ENCODE measurements at regions not wholly inside any gene's neighbourhood (a gene's known extent, or its start where the extent isn't known, plus 50 kb on each side); places are given as distances from the start of the nearest gene placed in this dataset.

- H3K4me2 ChIP-seq (ENCODE audit: low read depth, low read length, poor library complexity, severe bottlenecking): no peak overlapping the region
These were observed 102.4 kb downstream of the VAPA start for GRCh38 chr18:10015941-10016819.

GRCh38 chr18:10017043-10017442 is 103.2 kb downstream of the VAPA start:
- Histone ChIP-seq H3K79me2 (ENCODE audit: low read length) (no peaks in the 10 kb centered on the region), H3K27ac (ENCODE audit: low read length) (no peak overlapping the region), H3K9me3 (ENCODE audit: low read length) (no peaks in the 10 kb centered on the region), H3K9me2 (replicated peaks; ENCODE audit: insufficient read depth, low read length) (no peaks in the 10 kb centered on the region), H4K20me1 (ENCODE audit: insufficient read depth, low read depth, low read length) (no peaks in the 10 kb centered on the region), H2AFZ (ENCODE audit: low read length) (no peak overlapping the region), H3K4me2 (ENCODE audit: low read depth, low read length, poor library complexity, severe bottlenecking) (no peak overlapping the region), H3K27me3 (ENCODE audit: low read length) (no peaks in the 10 kb centered on the region), H3K4me1 (ENCODE audit: low read length) (no peaks in the 10 kb centered on the region), H3K9ac (ENCODE audit: low read length) (no peak overlapping the region), H3K36me3 (ENCODE audit: insufficient read depth, low read length) (no peaks in the 10 kb centered on the region), H3K4me3 (ENCODE audit: low read length) (no peak overlapping the region)
- DNase-seq: no peak

More at GRCh38 chr18:10015941-10016819, 102.4 kb downstream of the VAPA start:
- Histone ChIP-seq H3K4me1 (ENCODE audit: low read length) (no peaks in the 10 kb centered on the region), H3K79me2 (ENCODE audit: low read length) (no peaks in the 10 kb centered on the region), H3K36me3 (ENCODE audit: insufficient read depth, low read length) (no peaks in the 10 kb centered on the region), H3K27ac (ENCODE audit: low read length) (no peak overlapping the region), H4K20me1 (ENCODE audit: insufficient read depth, low read depth, low read length) (no peaks in the 10 kb centered on the region), H3K9ac (ENCODE audit: low read length) (no peak overlapping the region), H3K4me3 (ENCODE audit: low read length) (no peak overlapping the region), H2AFZ (ENCODE audit: low read length) (no peak overlapping the region), H3K9me3 (ENCODE audit: low read length) (no peaks in the 10 kb centered on the region), H3K9me2 (replicated peaks; ENCODE audit: insufficient read depth, low read length) (no peaks in the 10 kb centered on the region), H3K27me3 (ENCODE audit: low read length) (no peaks in the 10 kb centered on the region)
- DNase-seq: no peak

DNA sequence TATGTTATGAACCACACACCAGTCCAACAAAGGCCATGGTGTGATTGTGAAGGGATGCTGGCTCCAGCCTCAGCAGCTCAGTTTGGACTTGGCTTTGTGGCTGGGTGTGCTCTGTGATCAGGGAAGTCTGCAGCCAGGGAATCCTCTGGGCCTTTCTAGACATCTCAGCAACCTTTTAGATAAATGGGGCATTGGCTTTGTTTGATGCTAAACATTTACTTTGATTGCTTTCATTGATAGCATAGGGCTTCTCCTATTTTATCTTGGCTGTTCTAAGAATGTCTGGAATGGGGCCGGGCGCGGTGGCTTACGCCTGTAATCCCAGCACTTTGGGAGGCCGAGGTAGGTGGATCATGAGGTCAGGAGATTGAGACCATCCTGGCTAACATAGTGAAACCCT is 104.5 kb downstream of the VAPA start:
- H3K9me3 ChIP-seq (ENCODE audit: low read length): no peaks in the 10 kb centered on the region
- no peaks in the 10 kb centered on the region for H3K4me1 ChIP-seq (ENCODE audit: low read length)
- H3K36me3 ChIP-seq (ENCODE audit: insufficient read depth, low read length): no peaks in the 10 kb centered on the region
- no peak overlapping the region for H3K27ac ChIP-seq (ENCODE audit: low read length)
- H4K20me1 ChIP-seq (ENCODE audit: insufficient read depth, low read depth, low read length): no peaks in the 10 kb centered on the region
- H3K9me2 ChIP-seq (replicated peaks; ENCODE audit: insufficient read depth, low read length): no peaks in the 10 kb centered on the region
- H3K79me2 ChIP-seq (ENCODE audit: low read length): no peaks in the 10 kb centered on the region
- H3K4me2 ChIP-seq (ENCODE audit: low read depth, low read length, poor library complexity, severe bottlenecking): no peak overlapping the region
- DNase-seq: no peak
- H2AFZ ChIP-seq (ENCODE audit: low read length): no peak overlapping the region
- no peaks in the 10 kb centered on the region for H3K27me3 ChIP-seq (ENCODE audit: low read length)
- H3K4me3 ChIP-seq (ENCODE audit: low read length): no peak overlapping the region
- no peak overlapping the region for H3K9ac ChIP-seq (ENCODE audit: low read length)

GRCh38 chr18:10020171-10020570 is 106.4 kb downstream of the VAPA start:
- no peaks in the 10 kb centered on the region for H3K9me3 ChIP-seq (ENCODE audit: low read length)
- H3K27ac ChIP-seq (ENCODE audit: low read length): no peak overlapping the region
- no peaks in the 10 kb centered on the region for H4K20me1 ChIP-seq (ENCODE audit: insufficient read depth, low read depth, low read length)
- H2AFZ ChIP-seq (ENCODE audit: low read length): no peak overlapping the region
- no peak overlapping the region for H3K4me3 ChIP-seq (ENCODE audit: low read length)
- no peak for DNase-seq
- H3K4me2 ChIP-seq (ENCODE audit: low read depth, low read length, poor library complexity, severe bottlenecking): no peak overlapping the region
- H3K79me2 ChIP-seq (ENCODE audit: low read length): no peaks in the 10 kb centered on the region
- H3K9ac ChIP-seq (ENCODE audit: low read length): no peak overlapping the region
- H3K9me2 ChIP-seq (replicated peaks; ENCODE audit: insufficient read depth, low read length): no peaks in the 10 kb centered on the region
- H3K4me1 ChIP-seq (ENCODE audit: low read length): no peaks in the 10 kb centered on the region
- no peaks in the 10 kb centered on the region for H3K27me3 ChIP-seq (ENCODE audit: low read length)
- H3K36me3 ChIP-seq (ENCODE audit: insufficient read depth, low read length): no peaks in the 10 kb centered on the region

DNA sequence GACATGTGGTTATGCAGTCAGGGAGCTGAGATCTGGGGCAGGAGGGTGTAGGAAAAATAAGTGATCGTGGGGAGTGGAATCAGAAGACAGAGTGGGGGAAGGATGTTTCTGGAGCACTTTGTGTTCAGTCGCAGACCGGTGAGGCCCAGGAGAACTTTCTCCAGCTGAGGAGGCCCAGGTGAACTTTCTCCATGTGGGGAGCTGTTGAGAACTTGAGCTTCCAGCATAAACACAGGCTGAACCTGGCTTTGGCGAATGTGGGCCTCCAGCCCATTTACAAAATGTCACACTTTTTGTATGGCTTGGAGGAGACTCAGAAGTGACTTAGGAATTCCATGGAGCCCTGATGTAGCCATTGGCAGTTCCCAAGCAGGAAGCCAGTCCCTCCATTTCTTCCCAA is 108.5 kb downstream of the VAPA start:
- DNase-seq: no peak
- Histone ChIP-seq H3K79me2 (ENCODE audit: low read length) (no peaks in the 10 kb centered on the region), H2AFZ (ENCODE audit: low read length) (no peak overlapping the region), H3K36me3 (ENCODE audit: insufficient read depth, low read length) (no peaks in the 10 kb centered on the region), H3K4me2 (ENCODE audit: low read depth, low read length, poor library complexity, severe bottlenecking) (no peak overlapping the region), H3K4me3 (ENCODE audit: low read length) (no peak overlapping the region), H3K9me2 (replicated peaks; ENCODE audit: insufficient read depth, low read length) (no peaks in the 10 kb centered on the region), H4K20me1 (ENCODE audit: insufficient read depth, low read depth, low read length) (no peaks in the 10 kb centered on the region), H3K4me1 (ENCODE audit: low read length) (no peaks in the 10 kb centered on the region), H3K27ac (ENCODE audit: low read length) (no peak overlapping the region), H3K9me3 (ENCODE audit: low read length) (no peaks in the 10 kb centered on the region), H3K9ac (ENCODE audit: low read length) (no peak overlapping the region), H3K27me3 (ENCODE audit: low read length) (no peaks in the 10 kb centered on the region)

DNA sequence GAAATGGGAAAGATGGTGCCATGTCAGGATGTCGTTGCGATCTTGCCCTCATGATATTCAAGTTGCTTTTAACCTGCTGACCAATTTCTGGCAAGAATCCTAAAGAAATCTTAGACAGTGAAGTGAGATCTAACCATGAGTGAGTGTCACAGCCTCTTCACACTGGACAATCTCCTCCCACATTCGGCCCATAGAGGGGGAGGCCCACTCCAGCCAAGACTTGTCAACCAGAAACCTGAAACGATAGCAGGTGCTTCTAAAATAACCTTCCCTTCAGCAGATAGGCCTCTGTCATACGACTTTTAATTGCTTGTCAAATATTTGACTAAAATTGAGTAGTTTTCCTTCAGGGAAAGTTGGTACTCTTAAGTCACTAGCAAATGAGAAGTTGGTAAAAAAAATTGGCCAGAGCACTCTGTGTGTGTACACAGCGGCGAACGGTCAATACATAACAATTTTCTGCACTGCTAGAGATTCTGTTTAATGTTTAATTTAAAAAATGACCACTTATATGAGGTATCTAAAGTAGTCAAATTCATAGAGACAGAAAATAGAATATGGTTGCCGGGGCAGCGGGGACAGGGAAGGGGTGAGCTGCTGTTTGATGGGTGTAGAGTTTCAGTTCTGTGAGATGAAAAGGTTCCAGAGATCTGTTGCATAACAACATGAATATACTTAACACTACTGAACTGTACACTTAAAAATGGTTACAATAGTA is 110.2 kb downstream of the VAPA start:
- no peaks in the 10 kb centered on the region for H3K27me3 ChIP-seq (ENCODE audit: low read length)
- H3K27ac ChIP-seq (ENCODE audit: low read length): no peak overlapping the region
- H3K9me2 ChIP-seq (replicated peaks; ENCODE audit: insufficient read depth, low read length): no peaks in the 10 kb centered on the region
- no peaks in the 10 kb centered on the region for H4K20me1 ChIP-seq (ENCODE audit: insufficient read depth, low read depth, low read length)
- no peak overlapping the region for H2AFZ ChIP-seq (ENCODE audit: low read length)
- no peaks in the 10 kb centered on the region for H3K36me3 ChIP-seq (ENCODE audit: insufficient read depth, low read length)
- DNase-seq: no peak
- H3K9me3 ChIP-seq (ENCODE audit: low read length): no peaks in the 10 kb centered on the region
- no peak overlapping the region for H3K9ac ChIP-seq (ENCODE audit: low read length)
- no peaks in the 10 kb centered on the region for H3K79me2 ChIP-seq (ENCODE audit: low read length)
- H3K4me2 ChIP-seq (ENCODE audit: low read depth, low read length, poor library complexity, severe bottlenecking): no peak overlapping the region
- H3K4me1 ChIP-seq (ENCODE audit: low read length): no peaks in the 10 kb centered on the region
- no peak overlapping the region for H3K4me3 ChIP-seq (ENCODE audit: low read length)

DNA sequence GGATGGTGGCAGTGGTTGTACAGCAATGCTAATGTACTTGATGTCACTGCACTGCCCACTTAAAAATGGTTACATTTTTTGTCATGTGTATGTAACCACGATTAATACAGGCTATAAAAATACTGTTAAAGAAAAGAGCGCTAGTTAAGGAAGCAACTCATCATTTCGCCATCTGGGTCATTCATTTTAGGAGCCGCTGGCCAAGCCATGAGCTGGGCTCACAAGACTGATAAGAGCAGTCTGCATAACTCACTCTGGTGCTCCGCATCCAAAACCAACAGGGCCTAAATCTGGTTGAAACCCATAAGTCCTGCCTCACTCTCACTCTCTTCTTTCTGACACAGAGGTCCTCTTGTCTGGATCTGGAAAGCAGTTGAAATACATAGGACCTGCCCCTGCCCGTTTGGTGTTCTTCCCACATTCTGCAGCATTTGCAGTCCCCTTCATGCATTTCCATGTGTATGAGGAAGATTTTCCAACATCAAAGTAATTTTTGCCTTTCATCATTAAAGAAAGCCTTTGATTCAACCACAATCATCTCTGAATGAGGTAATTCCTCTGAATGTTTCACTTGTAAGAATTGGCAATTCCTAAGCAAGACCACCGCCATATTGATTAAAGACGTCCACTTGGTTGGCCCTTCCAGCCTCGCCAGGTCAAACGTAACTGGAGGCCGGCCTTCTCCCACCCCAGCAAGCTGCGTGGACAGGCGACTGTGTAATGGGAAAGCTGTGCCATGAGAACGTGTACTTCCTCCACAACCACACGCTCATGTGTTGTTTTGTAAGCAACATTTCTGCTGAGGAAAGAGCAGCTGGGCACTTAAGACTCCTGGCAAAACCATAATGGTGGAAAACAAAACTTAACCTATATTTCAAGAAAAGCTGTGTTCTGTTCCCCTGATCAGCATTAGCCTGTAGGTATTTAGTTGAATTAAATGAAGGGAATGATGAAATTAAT is 112.2 kb downstream of the VAPA start:
- H3K4me2 ChIP-seq (ENCODE audit: low read depth, low read length, poor library complexity, severe bottlenecking): no peak overlapping the region
- H3K36me3 ChIP-seq (ENCODE audit: insufficient read depth, low read length): no peaks in the 10 kb centered on the region
- no peaks in the 10 kb centered on the region for H3K9me3 ChIP-seq (ENCODE audit: low read length)
- H4K20me1 ChIP-seq (ENCODE audit: insufficient read depth, low read depth, low read length): no peaks in the 10 kb centered on the region
- no peaks in the 10 kb centered on the region for H3K9me2 ChIP-seq (replicated peaks; ENCODE audit: insufficient read depth, low read length)
- H3K4me1 ChIP-seq (ENCODE audit: low read length): no peaks in the 10 kb centered on the region
- H3K9ac ChIP-seq (ENCODE audit: low read length): no peak overlapping the region
- H3K27ac ChIP-seq (ENCODE audit: low read length): no peak overlapping the region
- DNase-seq: no peak
- no peak overlapping the region for H3K4me3 ChIP-seq (ENCODE audit: low read length)
- no peak overlapping the region for H2AFZ ChIP-seq (ENCODE audit: low read length)
- no peaks in the 10 kb centered on the region for H3K27me3 ChIP-seq (ENCODE audit: low read length)
- H3K79me2 ChIP-seq (ENCODE audit: low read length): no peaks in the 10 kb centered on the region

GRCh38 chr18:10027031-10027430 is 113.2 kb downstream of the VAPA start:
- H3K79me2 ChIP-seq (ENCODE audit: low read length): no peaks in the 10 kb centered on the region
- no peaks in the 10 kb centered on the region for H3K9me2 ChIP-seq (replicated peaks; ENCODE audit: insufficient read depth, low read length)
- no peaks in the 10 kb centered on the region for H3K4me1 ChIP-seq (ENCODE audit: low read length)
- no peak overlapping the region for H3K27ac ChIP-seq (ENCODE audit: low read length)
- no peaks in the 10 kb centered on the region for H3K27me3 ChIP-seq (ENCODE audit: low read length)
- H2AFZ ChIP-seq (ENCODE audit: low read length): no peak overlapping the region
- no peaks in the 10 kb centered on the region for H3K36me3 ChIP-seq (ENCODE audit: insufficient read depth, low read length)
- no peak for DNase-seq
- H3K9me3 ChIP-seq (ENCODE audit: low read length): no peaks in the 10 kb centered on the region
- no peak overlapping the region for H3K4me3 ChIP-seq (ENCODE audit: low read length)
- no peak overlapping the region for H3K4me2 ChIP-seq (ENCODE audit: low read depth, low read length, poor library complexity, severe bottlenecking)
- no peak overlapping the region for H3K9ac ChIP-seq (ENCODE audit: low read length)
- no peaks in the 10 kb centered on the region for H4K20me1 ChIP-seq (ENCODE audit: insufficient read depth, low read depth, low read length)
